ENCODE measurements at regions not wholly inside any gene's neighbourhood (a gene's known extent, or its start where the extent isn't known, plus 50 kb on each side); places are given as distances from the start of the nearest gene placed in this dataset.

- DNase-seq (ENCODE audit: low read depth), result no peak
These were observed 54.7 kb upstream of the DSCAM start for GRCh38 chr21:40901691-40902090.

- no peak for DNase-seq (ENCODE audit: low read depth)
These were observed 55.3 kb upstream of the DSCAM start for GRCh38 chr21:40902299-40902698.

- no peak for DNase-seq (ENCODE audit: low read depth)
These were observed 56.0 kb upstream of the DSCAM start for GRCh38 chr21:40902993-40903392.

GRCh38 chr21:40905251-40905650 lies 58.3 kb upstream of the DSCAM start:
- DNase-seq (ENCODE audit: low read depth), result no peak

- DNase-seq (ENCODE audit: low read depth), result no peak
These were observed 65.4 kb upstream of the DSCAM start for GRCh38 chr21:40912375-40912774.

DNA sequence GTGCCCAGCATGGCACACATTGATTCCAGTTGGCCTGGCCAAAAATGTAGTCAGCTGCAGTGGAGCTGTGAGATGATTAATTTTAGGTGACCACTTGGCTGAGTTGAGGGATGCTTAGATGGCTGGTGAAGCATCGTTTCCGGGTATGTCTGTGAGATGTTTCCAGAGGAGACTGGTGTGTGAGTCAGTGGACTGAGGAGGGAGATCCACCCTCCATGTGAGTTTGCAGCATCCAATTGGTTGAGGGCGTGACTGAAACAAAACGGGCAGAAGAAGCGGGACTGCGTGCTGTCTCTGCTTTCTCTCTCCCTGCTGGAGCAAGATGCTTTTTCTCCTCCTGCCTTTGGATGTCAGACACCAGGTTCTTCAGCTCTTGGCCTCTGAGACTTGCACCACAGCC lies 68.2 kb upstream of the DSCAM start:
- DNase-seq (ENCODE audit: low read depth), result no peak

DNA sequence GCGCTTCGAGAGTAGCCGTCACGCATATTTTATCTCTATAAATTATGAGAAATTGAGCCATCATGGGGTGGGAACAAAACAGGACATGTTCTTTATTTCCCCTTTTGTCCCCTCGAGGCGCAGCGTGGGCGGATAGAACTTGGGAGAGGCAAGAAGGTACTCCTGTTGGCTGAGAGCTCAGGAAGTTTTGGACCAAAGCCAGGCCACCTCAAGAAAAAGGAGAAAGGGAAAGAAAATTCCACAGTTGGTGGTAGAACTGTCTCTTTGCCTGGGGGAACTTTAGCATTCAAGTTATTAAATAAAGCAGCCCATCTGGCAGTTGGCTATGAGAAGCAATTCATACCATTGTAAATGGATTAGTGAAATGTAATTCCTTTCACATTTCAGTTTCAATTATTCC lies 76.4 kb upstream of the DSCAM start:
- DNase-seq (ENCODE audit: low read depth), result no peak

GRCh38 chr21:40923901-40924300 lies 76.9 kb upstream of the DSCAM start:
- no peak for DNase-seq (ENCODE audit: low read depth)

DNA sequence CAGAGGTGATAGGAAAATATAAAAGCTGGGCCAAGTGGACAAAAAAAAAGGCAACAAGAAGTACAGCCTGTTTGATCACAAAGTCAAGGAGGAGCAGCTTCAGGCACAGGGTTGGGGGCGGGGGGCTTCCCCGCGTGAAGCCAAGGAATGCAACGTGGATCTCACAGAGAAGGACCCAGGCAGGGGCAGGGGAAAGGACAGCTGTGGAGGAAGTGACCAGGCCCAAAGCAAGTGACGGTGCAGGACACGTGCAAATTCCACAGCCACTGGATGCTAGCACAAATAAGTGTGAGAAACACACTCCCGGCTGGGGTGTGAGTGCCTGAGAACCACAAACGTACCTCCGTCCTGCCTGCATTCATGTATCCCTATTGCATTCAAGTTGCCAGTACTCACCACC lies 77.7 kb upstream of the DSCAM start:
- no peak for DNase-seq (ENCODE audit: low read depth)

- no peak for DNase-seq (ENCODE audit: low read depth)
These were observed 79.3 kb upstream of the DSCAM start for GRCh38 chr21:40926238-40926637.

- DNase-seq (ENCODE audit: low read depth), result no peak
These were observed 82.9 kb upstream of the DSCAM start for GRCh38 chr21:40929833-40930232.

DNA sequence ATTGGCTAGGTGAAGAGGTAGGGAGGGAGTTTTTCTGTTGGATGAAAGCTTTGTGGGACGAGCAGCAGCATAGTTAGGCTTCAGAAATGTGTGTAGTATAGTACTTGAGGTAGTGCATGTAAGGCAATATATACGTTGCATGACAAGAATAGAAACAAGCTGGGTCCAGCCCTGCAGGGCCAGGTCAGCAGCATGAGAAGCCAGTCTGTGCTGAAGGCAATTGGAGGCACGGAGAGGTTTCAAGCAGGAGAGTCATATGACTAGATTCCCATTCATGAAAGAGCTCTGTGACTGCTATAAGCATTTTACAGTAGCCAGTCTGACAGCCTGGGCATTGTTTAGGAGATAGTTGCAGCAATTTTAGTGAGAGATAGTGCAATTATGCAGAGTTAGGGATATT lies 84.2 kb upstream of the DSCAM start:
- DNase-seq (ENCODE audit: low read depth), result no peak

- DNase-seq (ENCODE audit: low read depth), result no peak
These were observed 89.2 kb upstream of the DSCAM start for GRCh38 chr21:40936178-40936577.

DNA sequence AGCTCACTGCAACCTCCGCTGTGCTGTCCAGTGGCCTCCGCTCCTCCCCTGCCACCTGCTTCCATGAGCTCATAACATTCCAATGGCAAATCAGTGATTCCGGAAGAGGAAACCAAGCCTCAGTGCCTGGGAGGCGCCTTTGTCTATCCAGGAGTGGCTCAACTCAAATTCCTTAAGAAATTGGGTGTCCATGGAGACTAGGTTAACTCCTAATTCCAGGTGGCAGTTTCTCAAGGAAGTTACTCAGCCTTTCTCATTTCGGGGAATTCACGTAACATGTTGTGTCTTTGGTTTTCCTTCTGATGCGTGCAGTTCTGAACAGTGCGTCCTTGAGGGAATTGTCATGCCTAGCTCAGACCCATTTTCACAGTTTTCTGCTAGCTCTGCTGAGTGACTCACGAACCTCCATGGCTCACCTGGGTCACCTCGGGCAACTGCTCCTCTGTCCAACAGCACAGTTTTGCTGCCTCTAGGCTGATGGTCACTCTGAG lies 89.9 kb upstream of the DSCAM start:
- DNase-seq (ENCODE audit: low read depth), result no peak

DNA sequence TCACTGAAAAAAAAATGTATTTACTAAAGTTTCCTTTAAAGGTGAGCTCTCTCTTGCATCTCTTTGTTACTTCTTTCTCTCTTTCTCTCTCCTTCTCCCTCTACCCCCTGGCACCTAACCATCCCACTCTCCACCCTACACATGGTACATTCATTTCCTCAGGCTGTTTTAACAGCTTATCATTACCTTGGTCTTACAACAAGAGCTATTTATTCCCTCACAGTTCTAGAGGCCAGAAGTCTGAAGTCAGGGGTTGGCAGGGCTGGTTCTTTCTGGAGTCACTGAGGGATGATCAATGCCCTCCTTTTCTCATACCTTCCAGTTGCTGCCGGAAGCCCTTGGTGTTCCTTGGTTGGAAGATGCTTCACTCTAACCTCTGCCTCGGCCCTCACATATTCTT lies 91.1 kb upstream of the DSCAM start:
- no peak for DNase-seq (ENCODE audit: low read depth)

DNA sequence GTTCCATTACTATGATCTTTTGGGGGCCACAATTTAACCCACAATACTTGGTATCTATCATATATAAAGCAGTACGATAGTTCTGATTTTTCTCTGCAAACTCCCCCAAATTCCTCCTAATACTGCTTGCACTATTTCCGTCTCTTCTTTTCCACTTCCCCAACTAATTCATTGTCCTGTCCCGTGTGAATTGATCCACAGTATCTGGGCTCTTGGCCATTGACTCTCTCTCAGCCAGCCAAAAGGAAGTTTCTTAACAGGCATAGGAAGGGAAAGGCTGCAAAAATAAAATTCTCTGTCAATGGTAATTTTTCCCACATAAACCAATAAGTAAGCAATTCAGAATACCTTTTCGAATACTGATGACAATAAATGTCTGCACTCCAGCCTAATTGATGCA lies 91.7 kb upstream of the DSCAM start:
- no peak for DNase-seq (ENCODE audit: low read depth)

DNA sequence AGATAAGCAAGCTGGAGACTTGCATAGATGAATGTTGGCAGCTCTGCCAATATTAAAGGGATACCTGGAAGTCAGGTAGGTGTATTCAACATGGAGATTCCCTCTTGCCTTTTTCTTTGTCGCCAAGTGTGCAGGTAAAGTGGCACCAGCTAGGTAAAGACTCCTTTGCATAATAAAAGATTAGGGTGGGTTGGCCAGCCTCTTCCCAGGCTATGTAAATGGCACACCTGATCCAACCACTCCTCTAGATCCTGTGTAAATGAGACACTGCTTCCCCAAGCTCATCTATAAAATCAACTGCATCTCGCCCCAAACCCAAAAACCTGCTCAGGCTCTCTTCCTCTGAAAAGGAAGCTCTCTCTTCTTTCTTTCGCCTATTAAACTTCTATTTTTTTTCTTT lies 100.8 kb upstream of the DSCAM start:
- DNase-seq (ENCODE audit: low read depth), result no peak

DNA sequence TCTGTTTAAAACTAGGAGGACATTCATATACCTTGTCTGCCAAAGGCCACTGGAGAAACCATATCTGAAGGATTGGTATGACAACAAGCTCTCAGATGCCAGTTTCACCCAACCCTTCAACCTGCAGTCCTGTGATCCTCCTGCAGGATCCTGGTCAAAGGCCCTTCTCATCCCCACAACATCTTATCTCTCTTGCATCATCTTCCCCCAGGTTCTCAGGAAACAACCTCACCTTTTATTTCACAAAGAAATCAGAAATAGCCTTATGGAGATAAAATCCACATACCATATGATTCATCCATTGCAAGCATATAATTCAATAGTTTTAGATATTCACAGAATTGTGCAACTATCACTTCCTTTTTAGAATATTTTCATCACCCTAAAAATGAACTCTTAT lies 104.0 kb upstream of the DSCAM start:
- no peak for DNase-seq (ENCODE audit: low read depth)

- no peak for DNase-seq (ENCODE audit: low read depth)
These were observed 105.8 kb upstream of the DSCAM start for GRCh38 chr21:40952551-40953323.

DNA sequence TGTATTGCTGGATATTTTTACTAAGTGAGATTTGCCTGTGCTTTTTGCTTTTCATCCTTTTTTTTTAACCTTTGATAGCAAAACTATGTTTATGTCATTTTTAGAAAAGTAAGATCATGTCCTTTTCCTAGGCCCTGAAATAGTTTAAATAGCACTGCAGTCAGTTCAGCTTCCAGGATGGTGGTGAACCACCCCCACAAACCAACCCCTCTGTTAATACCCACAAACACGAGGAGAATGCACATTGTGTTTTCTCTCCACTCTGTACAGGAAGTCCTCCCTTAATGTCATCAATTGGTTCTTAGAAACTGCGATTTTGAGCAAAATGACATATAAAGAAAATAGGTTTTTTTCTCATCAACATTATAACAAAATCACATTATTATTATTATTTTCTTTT lies 117.7 kb upstream of the DSCAM start:
- DNase-seq (ENCODE audit: low read depth), result no peak

DNA sequence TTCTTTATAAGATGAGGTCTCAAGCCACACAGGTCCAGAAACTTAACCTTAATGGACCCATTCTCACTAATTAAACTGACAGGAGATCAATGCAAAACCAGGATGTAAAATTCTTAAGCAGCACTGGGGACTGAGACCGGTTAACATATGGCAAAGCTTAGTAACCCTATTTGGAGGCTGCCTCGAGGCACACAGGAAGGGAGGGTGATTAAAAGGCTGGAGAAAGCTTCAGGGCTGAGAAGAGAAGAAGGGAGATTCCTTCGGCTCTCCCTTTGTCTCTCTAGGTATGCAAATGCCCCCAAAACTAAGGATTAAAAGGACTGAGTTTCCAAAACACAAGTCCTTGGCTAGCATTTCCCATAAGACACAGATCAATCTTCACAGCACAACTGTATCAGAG lies 120.8 kb upstream of the DSCAM start:
- no peak for DNase-seq (ENCODE audit: low read depth)

DNA sequence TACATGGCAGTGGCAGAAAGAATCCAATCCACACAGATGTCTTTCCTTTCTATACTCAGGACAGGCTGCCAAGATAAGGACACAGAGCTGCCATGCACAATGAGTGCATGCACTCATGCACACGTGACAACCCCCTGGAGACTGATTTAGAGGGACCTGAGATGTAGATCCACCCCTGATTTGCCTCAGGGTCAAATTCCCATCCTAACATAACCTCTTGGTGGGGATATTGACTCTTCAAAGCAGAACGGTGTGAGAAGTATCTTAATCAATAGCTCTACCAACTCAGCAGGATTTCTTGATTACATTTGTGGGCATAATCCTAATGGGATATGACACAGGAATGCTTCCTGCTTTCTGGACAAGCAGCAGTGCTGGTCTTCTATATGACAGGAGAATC lies 125.2 kb upstream of the DSCAM start:
- no peak for DNase-seq (ENCODE audit: low read depth)

GRCh38 chr21:40976198-40977109 lies 129.5 kb upstream of the DSCAM start:
- no peak for DNase-seq (ENCODE audit: low read depth)

Data from ELR (cell line).